ENCODE measurements at regions not wholly inside any gene's neighbourhood (a gene's known extent, or its start where the extent isn't known, plus 50 kb on each side); places are given as distances from the start of the nearest gene placed in this dataset.

GRCh38 chr2:204177977-204178522, 241.5 kb downstream of the ICOS start:
- no peak for TF ChIP-seq EZH2 (IDR thresholded peaks at IDR 0.05)
- TF ChIP-seq SIN3A (IDR thresholded peaks at IDR 0.05; ENCODE audit: low read depth): no peak
- TF ChIP-seq, protein P1, sequence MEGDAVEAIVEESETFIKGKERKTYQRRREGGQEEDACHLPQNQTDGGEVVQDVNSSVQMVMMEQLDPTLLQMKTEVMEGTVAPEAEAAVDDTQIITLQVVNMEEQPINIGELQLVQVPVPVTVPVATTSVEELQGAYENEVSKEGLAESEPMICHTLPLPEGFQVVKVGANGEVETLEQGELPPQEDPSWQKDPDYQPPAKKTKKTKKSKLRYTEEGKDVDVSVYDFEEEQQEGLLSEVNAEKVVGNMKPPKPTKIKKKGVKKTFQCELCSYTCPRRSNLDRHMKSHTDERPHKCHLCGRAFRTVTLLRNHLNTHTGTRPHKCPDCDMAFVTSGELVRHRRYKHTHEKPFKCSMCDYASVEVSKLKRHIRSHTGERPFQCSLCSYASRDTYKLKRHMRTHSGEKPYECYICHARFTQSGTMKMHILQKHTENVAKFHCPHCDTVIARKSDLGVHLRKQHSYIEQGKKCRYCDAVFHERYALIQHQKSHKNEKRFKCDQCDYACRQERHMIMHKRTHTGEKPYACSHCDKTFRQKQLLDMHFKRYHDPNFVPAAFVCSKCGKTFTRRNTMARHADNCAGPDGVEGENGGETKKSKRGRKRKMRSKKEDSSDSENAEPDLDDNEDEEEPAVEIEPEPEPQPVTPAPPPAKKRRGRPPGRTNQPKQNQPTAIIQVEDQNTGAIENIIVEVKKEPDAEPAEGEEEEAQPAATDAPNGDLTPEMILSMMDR (IDR thresholded peaks at IDR 0.05 in 2 of 3, conservative IDR thresholded peaks at IDR 0.05 in 1 of 3; ENCODE audit: borderline replicate concordance in 1 of 3, insufficient read depth in 1 of 3, low read depth in 2 of 3, low read length in 2 of 3): peak; percentile 51 to 80 (median 79); a peak in 5 of 6 replicates
- no peak for TF ChIP-seq POLR2A (IDR thresholded peaks at IDR 0.05; ENCODE audit: borderline replicate concordance, extremely low read depth, insufficient read depth, insufficient read length)
- TF ChIP-seq POLR2AphosphoS5 (IDR thresholded peaks at IDR 0.05; ENCODE audit: low read depth, low read length): no peak
- TF ChIP-seq YY1 (IDR thresholded peaks at IDR 0.05; ENCODE audit: extremely low read depth, insufficient replicate concordance, low read depth, low read length): no peak
- TF ChIP-seq ZFX (IDR thresholded peaks at IDR 0.05): no peak
- TF ChIP-seq EZH2phosphoT487 (IDR thresholded peaks at IDR 0.05; ENCODE audit: borderline replicate concordance): no peak
- no peak for TF ChIP-seq SP1 (IDR thresholded peaks at IDR 0.05; ENCODE audit: low read depth)
- TF ChIP-seq, protein P2, sequence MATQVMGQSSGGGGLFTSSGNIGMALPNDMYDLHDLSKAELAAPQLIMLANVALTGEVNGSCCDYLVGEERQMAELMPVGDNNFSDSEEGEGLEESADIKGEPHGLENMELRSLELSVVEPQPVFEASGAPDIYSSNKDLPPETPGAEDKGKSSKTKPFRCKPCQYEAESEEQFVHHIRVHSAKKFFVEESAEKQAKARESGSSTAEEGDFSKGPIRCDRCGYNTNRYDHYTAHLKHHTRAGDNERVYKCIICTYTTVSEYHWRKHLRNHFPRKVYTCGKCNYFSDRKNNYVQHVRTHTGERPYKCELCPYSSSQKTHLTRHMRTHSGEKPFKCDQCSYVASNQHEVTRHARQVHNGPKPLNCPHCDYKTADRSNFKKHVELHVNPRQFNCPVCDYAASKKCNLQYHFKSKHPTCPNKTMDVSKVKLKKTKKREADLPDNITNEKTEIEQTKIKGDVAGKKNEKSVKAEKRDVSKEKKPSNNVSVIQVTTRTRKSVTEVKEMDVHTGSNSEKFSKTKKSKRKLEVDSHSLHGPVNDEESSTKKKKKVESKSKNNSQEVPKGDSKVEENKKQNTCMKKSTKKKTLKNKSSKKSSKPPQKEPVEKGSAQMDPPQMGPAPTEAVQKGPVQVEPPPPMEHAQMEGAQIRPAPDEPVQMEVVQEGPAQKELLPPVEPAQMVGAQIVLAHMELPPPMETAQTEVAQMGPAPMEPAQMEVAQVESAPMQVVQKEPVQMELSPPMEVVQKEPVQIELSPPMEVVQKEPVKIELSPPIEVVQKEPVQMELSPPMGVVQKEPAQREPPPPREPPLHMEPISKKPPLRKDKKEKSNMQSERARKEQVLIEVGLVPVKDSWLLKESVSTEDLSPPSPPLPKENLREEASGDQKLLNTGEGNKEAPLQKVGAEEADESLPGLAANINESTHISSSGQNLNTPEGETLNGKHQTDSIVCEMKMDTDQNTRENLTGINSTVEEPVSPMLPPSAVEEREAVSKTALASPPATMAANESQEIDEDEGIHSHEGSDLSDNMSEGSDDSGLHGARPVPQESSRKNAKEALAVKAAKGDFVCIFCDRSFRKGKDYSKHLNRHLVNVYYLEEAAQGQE (IDR thresholded peaks at IDR 0.05; ENCODE audit: low read depth): no peak
- no peak for TF ChIP-seq EGR1 (IDR thresholded peaks at IDR 0.05; ENCODE audit: low read depth)
- peak; percentile 50 for TF ChIP-seq RAD21 (IDR thresholded peaks at IDR 0.05; ENCODE audit: low read depth)
- TF ChIP-seq CBX3 (IDR thresholded peaks at IDR 0.05; ENCODE audit: low read depth): no peak
